ENCODE measurements at regions not wholly inside any gene's neighbourhood (a gene's known extent, or its start where the extent isn't known, plus 50 kb on each side); places are given as distances from the start of the nearest gene placed in this dataset.

- no peaks in the 10 kb centered on the region for H3K79me2 ChIP-seq (ENCODE audit: insufficient read depth, low read length)
- H3K18ac ChIP-seq (ENCODE audit: insufficient read length, low read depth, low read length) = no peak overlapping the region
- H2AK5ac ChIP-seq (ENCODE audit: insufficient read length, low read length) = no peak overlapping the region
- no peaks in the 10 kb centered on the region for H3K4me1 Mint-ChIP-seq
- no peak overlapping the region for H3K4ac ChIP-seq (ENCODE audit: low read depth, low read length)
- no peaks in the 10 kb centered on the region for H3K27me3 Mint-ChIP-seq (ENCODE audit: low read depth)
- no peak overlapping the region for H3K4me2 ChIP-seq (ENCODE audit: insufficient read depth, insufficient read length, low read length)
- H4K8ac ChIP-seq (replicated peaks; ENCODE audit: insufficient read length, low read depth, low read length) = no peak overlapping the region
- H4K91ac ChIP-seq (ENCODE audit: insufficient read length, low read depth, low read length) = no peak overlapping the region
- H2BK5ac ChIP-seq (ENCODE audit: insufficient read length, low read length) = no peak overlapping the region
- no CpG with 5 or more reads among the region's 4 CpGs for WGBS (ENCODE audit: extremely low coverage, insufficient read length, low lambda C conversion rate)
- no peak overlapping the region for H2BK15ac ChIP-seq (ENCODE audit: low read depth, low read length)
- H2BK20ac ChIP-seq (ENCODE audit: low read depth, low read length, poor library complexity, severe bottlenecking) = no peak overlapping the region
- no peak overlapping the region for H2BK12ac ChIP-seq (ENCODE audit: insufficient read length, low read depth, low read length)
- TF ChIP-seq CTCF (conservative IDR thresholded peaks at IDR 0.05) = no peak
- H3K79me1 ChIP-seq (ENCODE audit: insufficient read depth, low read depth, low read length, poor library complexity, severe bottlenecking) = no peaks in the 10 kb centered on the region
- H3K56ac ChIP-seq (ENCODE audit: insufficient read length, low read depth, low read length) = no peak overlapping the region
- DNase-seq = no peak
- no peak overlapping the region for H2BK120ac ChIP-seq (ENCODE audit: low read depth, low read length, poor library complexity, severe bottlenecking)
- H3K14ac ChIP-seq (ENCODE audit: insufficient read depth, low read length) = no peak overlapping the region
- no peak overlapping the region for H3K4me3 Mint-ChIP-seq
- no peaks in the 10 kb centered on the region for H3K9me3 ChIP-seq (ENCODE audit: control insufficient read depth, low read depth, low read length)
- no peak overlapping the region for H4K5ac ChIP-seq (ENCODE audit: insufficient read length, low read depth, low read length)
- no peaks in the 10 kb centered on the region for H3K27me3 ChIP-seq (ENCODE audit: insufficient read depth, low read length)
- no peak overlapping the region for H3K27ac ChIP-seq (ENCODE audit: insufficient read length, low read depth, low read length)
- H3K23me2 ChIP-seq (ENCODE audit: insufficient read length, low read depth, low read length, poor library complexity, severe bottlenecking) = no peaks in the 10 kb centered on the region
- H3K23ac ChIP-seq (ENCODE audit: insufficient read length, low read depth, low read length) = no peak overlapping the region
- no peak overlapping the region for H3K27ac Mint-ChIP-seq
- H3K9me3 Mint-ChIP-seq = no peaks in the 10 kb centered on the region
- H3K9ac ChIP-seq (ENCODE audit: extremely low read depth, insufficient read length, low read length) = no peak overlapping the region
- no peaks in the 10 kb centered on the region for H4K20me1 ChIP-seq (ENCODE audit: control insufficient read depth, insufficient read depth, insufficient read length)
- H3T11ph ChIP-seq (ENCODE audit: low read length) = no peak overlapping the region
- no peaks in the 10 kb centered on the region for H3K36me3 Mint-ChIP-seq (ENCODE audit: insufficient read depth in 1 of 3, low read depth in 3 of 3)
- no peak overlapping the region for H2AFZ ChIP-seq (ENCODE audit: low read length)
- H3K4me1 ChIP-seq (ENCODE audit: insufficient read depth, low read length) = no peaks in the 10 kb centered on the region
Observed at GRCh38 chr4:115334736-115335411, 221.5 kb upstream of the NDST4 start.
